Heart left ventricle (tissue), 16 donors: ENCODE measurements at regions not wholly inside any gene's neighbourhood (a gene's known extent, or its start where the extent isn't known, plus 50 kb on each side); places are given as distances from the start of the nearest gene placed in this dataset.

Experiments
- ATAC-seq, 4 donors: fragments of 200-7000 bp; cut with Tn5 transposase; one replicate each; pipeline ENCODE4 v1.9.1; 2020 to 2022; ENCODE audit warnings: moderate library complexity in 4 of 4, mild to moderate bottlenecking in 3 of 4, moderate number of reproducible peaks in 1 of 4
- DNase-seq, 5 donors: peaks; one replicate each; pipeline ENCODE4 v3.0.0-alpha.2; 2020
- H3K27ac ChIP-seq, 12 donors: fragments of 200-600 bp; sonication (generic) in 4 of 12; one replicate each; pipeline versions ENCODE4 v1.5.0 to v1.8.0; 2016 to 2022; ENCODE audit warnings: mild to moderate bottlenecking in 2 of 12
- H3K27me3 ChIP-seq, 9 donors: fragments of 200-600 bp; sonication (generic) in 2 of 9; one replicate each; pipeline versions ENCODE4 v1.5.1 to v1.8.0; 2016 to 2022; ENCODE audit warnings: mild to moderate bottlenecking in 3 of 9
- H3K36me3 ChIP-seq, 9 donors: fragments of 200-600 bp; sonication (generic) in 2 of 9; one replicate each; pipeline versions ENCODE4 v1.5.0 to v1.8.0; 2018 to 2022; ENCODE audit warnings: mild to moderate bottlenecking in 2 of 9
- H3K4me1 ChIP-seq, 12 donors: fragments of 200-600 bp; sonication (generic) in 4 of 12; one replicate each; pipeline versions ENCODE4 v1.5.0 to v1.8.0; 2016 to 2022; ENCODE audit warnings: mild to moderate bottlenecking in 3 of 12
- H3K4me3 ChIP-seq, 12 donors: fragments of 200-600 bp; sonication (generic) in 4 of 12; one replicate each; pipeline versions ENCODE4 v1.5.0 to v1.8.0; 2017 to 2022; ENCODE audit warnings: mild to moderate bottlenecking in 9 of 12, moderate library complexity in 4 of 12
- H3K9me3 ChIP-seq, 12 donors: fragments of 200-600 bp; sonication (generic) in 4 of 12; one replicate each; pipeline versions ENCODE4 v1.5.0 to v1.8.0; 2016 to 2022; ENCODE audit warnings: mild to moderate bottlenecking in 1 of 12
- POLR2A ChIP-seq, 2 donors: fragments of 450-650 bp; IDR thresholded peaks; one replicate each; pipeline ENCODE4 v1.6.1; 2017; ENCODE audit warnings: antibody characterized with exemption in 2 of 2, mild to moderate bottlenecking in 2 of 2, moderate library complexity in 2 of 2
- WGBS, 4 donors: extraction: QIAGEN DNeasy Blood & Tissue Kit in 2 of 4; methylation state at CpG; one replicate each; pipeline versions ENCODE4 v1.1.5 to v1.1.7; 2013 to 2018; 5-methylcytosine and 5-hydroxymethylcytosine counted together
- intact Hi-C, 10 donors: fragments of 100-400 bp; cut with DNase I; formaldehyde crosslinking; loops; one replicate each; pipeline versions ENCODE4 v1.11.1 to v1.14.2; 2022
- TF ChIP-seq, protein P1 (sequence below), 12 donors: fragments of 200-600 bp; sonication (generic) in 4 of 12; IDR thresholded peaks; one replicate each; pipeline versions ENCODE4 v1.5.0 to v1.8.0; 2018 to 2022; ENCODE audit warnings: antibody characterized with exemption in 12 of 12, mild to moderate bottlenecking in 5 of 12
- donor health status: ischemic (EF 13 %, LVEDD 7.1; RV severe dilation, severe dysfunction).
- donor health status: healthy with polysubstance abuse.
- donor health status: DM: no; HTN: yes; CAD: no.
- donor health status: DM: no; HTN: no; CAD: no.
- donor health status: ischemic (EF 25% LVEDD 6.9; RV normal size, moderate dysfunction).
- donor health status: ischemic (EF 25% LVEDD 5.7; RV mildly dilated, moderate dysfunction).
- donor health status: healthy.
- donor health status: DM: yes; HTN: yes; CAD: no.
- donor health status: ischemic (EF 35%, LVEDD 5.7; RV mildly dilated, moderate dysfunction).
- donor health status: nonischemic (EF 11% LVEDD 7.7; RV severe dilation, severe dysfunction).
- donor health status: DM: yes; HTN: yes; CAD: no.
- donor health status: PGD.
- donor health status: ischemic (EF 29% LVEDD 5.4; RV normal size, mild dysfunction).
- donor health status: nonischemic (EF 23%, LVEDD 6.1; RV moderate dilation, normal function).

DNA sequence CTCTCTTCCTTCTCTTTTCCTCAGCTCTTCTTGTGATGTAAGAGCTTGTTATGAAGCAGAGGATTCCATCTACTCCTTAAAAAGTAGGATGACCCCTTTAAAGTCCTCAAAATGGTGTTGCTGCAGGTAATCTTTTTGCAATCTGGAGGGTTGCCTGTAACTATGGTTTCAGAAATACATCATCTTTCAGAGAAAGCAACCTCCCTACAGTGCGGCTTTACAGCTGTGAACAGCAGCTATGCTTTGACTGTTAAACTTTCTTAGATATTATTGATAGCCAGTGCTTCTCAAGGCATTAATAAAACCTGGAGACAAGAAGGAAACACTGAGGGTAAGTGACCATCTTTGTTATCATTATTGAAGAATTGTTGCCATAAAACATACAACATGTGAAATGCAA lies 86.6 kb upstream of the MDFIC start:
- Histone ChIP-seq H3K9me3 (no peaks in the 10 kb centered on the region), H3K27me3 (no peaks in the 10 kb centered on the region), H3K36me3 (no peaks in the 10 kb centered on the region), H3K4me1 (no peaks in the 10 kb centered on the region), H3K4me3 (no peak overlapping the region), H3K27ac (no peak overlapping the region)
- TF ChIP-seq POLR2A (IDR thresholded peaks at IDR 0.05), result no peak
- TF ChIP-seq, protein P1, sequence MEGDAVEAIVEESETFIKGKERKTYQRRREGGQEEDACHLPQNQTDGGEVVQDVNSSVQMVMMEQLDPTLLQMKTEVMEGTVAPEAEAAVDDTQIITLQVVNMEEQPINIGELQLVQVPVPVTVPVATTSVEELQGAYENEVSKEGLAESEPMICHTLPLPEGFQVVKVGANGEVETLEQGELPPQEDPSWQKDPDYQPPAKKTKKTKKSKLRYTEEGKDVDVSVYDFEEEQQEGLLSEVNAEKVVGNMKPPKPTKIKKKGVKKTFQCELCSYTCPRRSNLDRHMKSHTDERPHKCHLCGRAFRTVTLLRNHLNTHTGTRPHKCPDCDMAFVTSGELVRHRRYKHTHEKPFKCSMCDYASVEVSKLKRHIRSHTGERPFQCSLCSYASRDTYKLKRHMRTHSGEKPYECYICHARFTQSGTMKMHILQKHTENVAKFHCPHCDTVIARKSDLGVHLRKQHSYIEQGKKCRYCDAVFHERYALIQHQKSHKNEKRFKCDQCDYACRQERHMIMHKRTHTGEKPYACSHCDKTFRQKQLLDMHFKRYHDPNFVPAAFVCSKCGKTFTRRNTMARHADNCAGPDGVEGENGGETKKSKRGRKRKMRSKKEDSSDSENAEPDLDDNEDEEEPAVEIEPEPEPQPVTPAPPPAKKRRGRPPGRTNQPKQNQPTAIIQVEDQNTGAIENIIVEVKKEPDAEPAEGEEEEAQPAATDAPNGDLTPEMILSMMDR (IDR thresholded peaks at IDR 0.05), result no peak
- WGBS, 4 donors, result 85 to 95% (median 89%) methylated on average over 1 of the region's 1 CpG
- intact Hi-C loops, result no loop called here
- ATAC-seq (no peak), DNase-seq (no peak)

DNA sequence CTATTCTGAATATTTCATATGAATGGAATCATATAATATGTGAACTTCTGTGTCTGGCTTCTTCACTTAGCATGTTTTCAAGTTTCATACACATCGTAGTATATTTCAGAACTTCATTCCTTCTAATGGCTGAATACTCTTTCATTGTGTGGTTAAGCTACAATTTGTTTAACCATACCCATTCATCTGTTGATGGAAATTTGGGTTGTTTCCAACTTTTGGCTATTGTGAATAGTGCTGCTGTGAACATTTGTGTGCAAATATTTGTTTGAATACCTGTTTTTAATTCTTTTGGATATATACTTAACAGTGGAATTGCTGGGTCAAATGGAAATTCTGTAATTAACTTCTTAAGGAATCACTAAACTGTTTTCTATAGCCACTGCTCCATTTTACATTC lies 86.0 kb upstream of the MDFIC start:
- Histone ChIP-seq H3K9me3 (no peaks in the 10 kb centered on the region), H3K27me3 (no peaks in the 10 kb centered on the region), H3K4me3 (no peak overlapping the region), H3K4me1 (no peaks in the 10 kb centered on the region), H3K36me3 (no peaks in the 10 kb centered on the region), H3K27ac (no peak overlapping the region)
- WGBS, 4 donors, result 0% methylated on average over 1 of the region's 1 CpG
- DNase-seq, result no peak
- intact Hi-C loops, result no loop called here
- TF ChIP-seq, protein P1 (IDR thresholded peaks at IDR 0.05), result no peak
- TF ChIP-seq POLR2A (IDR thresholded peaks at IDR 0.05), result no peak
- no peak for ATAC-seq

DNA sequence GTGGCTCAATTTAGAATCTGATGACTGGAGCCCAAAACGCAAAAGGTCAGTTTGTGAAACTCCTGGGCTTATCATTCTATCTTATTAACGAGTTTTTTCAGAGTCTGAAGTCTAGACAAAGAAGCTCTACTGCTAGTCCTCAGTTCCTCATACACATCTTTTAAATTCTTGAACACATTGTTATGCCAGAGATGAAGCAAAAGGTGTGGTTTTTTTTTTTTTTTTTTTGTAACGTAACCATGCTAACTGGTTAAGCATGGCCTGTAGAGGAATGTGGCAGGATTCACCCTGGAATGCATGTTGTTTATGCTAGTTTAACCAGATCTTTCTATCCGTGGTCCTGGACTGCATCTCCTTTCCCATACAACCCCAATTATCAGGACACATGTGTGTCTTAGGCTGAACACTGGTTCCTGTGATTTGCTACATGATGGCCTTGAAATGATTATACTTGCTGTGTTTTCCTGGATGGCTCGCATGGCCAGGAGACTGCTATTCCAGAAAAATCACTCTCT lies 79.3 kb upstream of the MDFIC start:
- no peaks in the 10 kb centered on the region for H3K27me3 ChIP-seq
- H3K36me3 ChIP-seq, result no peaks in the 10 kb centered on the region
- no peak overlapping the region for H3K27ac ChIP-seq
- no peaks in the 10 kb centered on the region for H3K9me3 ChIP-seq
- H3K4me1 ChIP-seq, result no peaks in the 10 kb centered on the region
- no peak for DNase-seq
- no peak for ATAC-seq
- TF ChIP-seq POLR2A (IDR thresholded peaks at IDR 0.05), result no peak
- H3K4me3 ChIP-seq, result no peak overlapping the region
- intact Hi-C loops, result no loop called here
- 77 to 86% (median 79%) methylated on average over 5 of the region's 5 CpGs for WGBS, 4 donors

DNA sequence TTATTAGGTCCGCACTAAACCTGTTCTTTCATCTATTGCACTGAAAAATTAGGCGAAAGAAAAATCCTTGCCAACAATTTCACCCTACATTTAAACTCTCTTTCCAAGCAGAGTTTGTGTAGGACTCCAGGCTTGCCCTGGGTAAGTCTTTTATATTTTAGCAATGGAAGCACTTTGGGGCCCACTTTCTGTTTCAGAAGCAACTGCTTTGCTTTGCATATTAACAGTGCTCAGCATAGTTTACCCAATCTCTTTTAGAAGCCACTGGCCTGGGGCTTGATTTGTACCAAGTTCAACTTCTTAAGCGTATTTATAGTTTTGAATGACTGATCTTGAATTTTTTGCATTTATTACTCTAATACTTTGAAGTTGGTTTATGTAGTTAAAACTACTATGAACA lies 78.8 kb upstream of the MDFIC start:
- Histone ChIP-seq H3K27ac (no peak overlapping the region), H3K27me3 (no peaks in the 10 kb centered on the region), H3K4me3 (no peak overlapping the region), H3K36me3 (no peaks in the 10 kb centered on the region), H3K4me1 (no peaks in the 10 kb centered on the region), H3K9me3 (no peaks in the 10 kb centered on the region)
- no peak for DNase-seq
- intact Hi-C loops, result no loop called here
- TF ChIP-seq POLR2A (IDR thresholded peaks at IDR 0.05), result no peak
- TF ChIP-seq, protein P1 (IDR thresholded peaks at IDR 0.05), result no peak
- WGBS, 4 donors, result 95 to 98% (median 97%) methylated on average over 3 of the region's 3 CpGs
- ATAC-seq, result no peak

DNA sequence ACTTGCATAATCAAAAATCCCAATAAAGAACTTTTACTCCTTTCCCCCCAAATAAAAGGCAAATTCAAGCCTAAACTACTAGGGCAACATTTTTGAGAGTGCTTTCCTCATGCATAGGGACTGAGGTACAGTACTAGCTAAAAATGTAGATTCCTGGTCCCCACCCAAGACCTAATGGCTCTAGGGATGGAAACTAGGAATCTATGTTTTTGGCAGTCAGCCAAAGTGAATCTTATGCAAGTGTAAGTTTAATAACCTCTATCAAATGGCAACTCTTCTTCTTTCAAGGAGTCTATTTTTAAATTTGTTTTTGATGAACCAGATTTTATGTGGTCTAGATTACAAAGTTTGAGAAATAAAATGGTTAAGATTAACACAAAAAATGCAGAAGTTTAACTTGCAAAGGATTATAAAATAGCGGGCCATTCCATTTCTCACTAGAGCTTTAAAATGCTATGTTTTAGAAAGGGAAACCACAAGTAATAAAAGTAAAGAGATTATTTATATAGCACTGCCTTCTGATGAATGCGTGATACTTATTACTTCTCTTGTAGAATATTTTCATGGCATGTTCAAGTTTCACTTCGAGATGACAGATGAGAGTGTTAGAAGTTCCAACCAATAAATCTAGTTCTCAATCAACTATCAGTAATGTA lies 70.4 kb upstream of the MDFIC start:
- ATAC-seq (no peak), DNase-seq (no peak)
- H3K36me3 ChIP-seq, result no peaks in the 10 kb centered on the region
- no peak overlapping the region for H3K4me3 ChIP-seq
- no peak for TF ChIP-seq POLR2A (IDR thresholded peaks at IDR 0.05)
- TF ChIP-seq, protein P1 (IDR thresholded peaks at IDR 0.05), result no peak
- WGBS, 4 donors, result 81 to 91% (median 87%) methylated on average over 3 of the region's 3 CpGs
- H3K27ac ChIP-seq, result no peak overlapping the region
- intact Hi-C loops, result no loop called here
- H3K4me1 ChIP-seq, result no peaks in the 10 kb centered on the region
- no peaks in the 10 kb centered on the region for H3K9me3 ChIP-seq
- peaks cover 0 to 3% (median 0%) of the 10 kb centered on the region in 9 donors for H3K27me3 ChIP-seq
